GM19351 (cell line): ENCODE measurements at regions not wholly inside any gene's neighbourhood (a gene's known extent, or its start where the extent isn't known, plus 50 kb on each side); places are given as distances from the start of the nearest gene placed in this dataset.

Experiments
- ATAC-seq: cut with Tn5 transposase; IDR thresholded peaks from one replicate; pipeline ENCODE4 v1.9.1; 2021; ENCODE audit warnings: mild to moderate bottlenecking, moderate library complexity; ENCODE audit not compliant: unreplicated experiment

- no peak for ATAC-seq
Measured at GRCh38 chr12:65517656-65518210, 239.2 kb downstream of the MSRB3 start.

- ATAC-seq = no peak
Measured at GRCh38 chr12:65518771-65519170, 240.3 kb downstream of the MSRB3 start.

- ATAC-seq = no peak
Measured at GRCh38 chr12:65520658-65521057, 242.2 kb downstream of the MSRB3 start.

- ATAC-seq = no peak
Measured at GRCh38 chr12:65522956-65523860, 244.7 kb downstream of the MSRB3 start.

GRCh38 chr12:65524666-65525065 is 246.2 kb downstream of the MSRB3 start:
- no peak for ATAC-seq

GRCh38 chr12:65525491-65526141 is 247.1 kb downstream of the MSRB3 start:
- ATAC-seq = no peak

- no peak for ATAC-seq
Measured at GRCh38 chr12:65526311-65526710, 247.8 kb downstream of the MSRB3 start.

- ATAC-seq = no peak
Measured at GRCh38 chr12:65528127-65528526, 249.6 kb downstream of the MSRB3 start.

GRCh38 chr12:65529106-65529505 is 250.6 kb downstream of the MSRB3 start:
- no peak for ATAC-seq

- ATAC-seq = no peak
Measured at GRCh38 chr12:65529771-65530435, 251.4 kb downstream of the MSRB3 start.

GRCh38 chr12:65532162-65532561 is 253.7 kb downstream of the MSRB3 start:
- no peak for ATAC-seq

- ATAC-seq = no peak
Measured at GRCh38 chr12:65532764-65533163, 254.3 kb downstream of the MSRB3 start.

GRCh38 chr12:65533177-65533883 is 254.8 kb downstream of the MSRB3 start:
- ATAC-seq = no peak

GRCh38 chr12:65534238-65534841 is 255.9 kb downstream of the MSRB3 start:
- no peak for ATAC-seq

- ATAC-seq = no peak
Measured at GRCh38 chr12:65535946-65536345, 257.5 kb downstream of the MSRB3 start.

- no peak for ATAC-seq
Measured at GRCh38 chr12:65536351-65536750, 257.9 kb downstream of the MSRB3 start.

- peak; percentile 88 for ATAC-seq
Measured at GRCh38 chr12:65536876-65537681, 258.6 kb downstream of the MSRB3 start.

GRCh38 chr12:65537978-65538377 is 259.5 kb downstream of the MSRB3 start:
- ATAC-seq = no peak

- no peak for ATAC-seq
Measured at GRCh38 chr12:65539023-65539422, 260.5 kb downstream of the MSRB3 start.

GRCh38 chr12:65540140-65540539 is 261.7 kb downstream of the MSRB3 start:
- ATAC-seq = no peak
